IPS DF 4.7 (cell line): ENCODE measurements at regions not wholly inside any gene's neighbourhood (a gene's known extent, or its start where the extent isn't known, plus 50 kb on each side); places are given as distances from the start of the nearest gene placed in this dataset.

ENCODE experiments used
- DNase-seq: peaks from one replicate; pipeline ENCODE4 v3.0.0-alpha.2; 2013; ENCODE audit warnings: low spot score; ENCODE audit errors: extremely low read depth

DNA sequence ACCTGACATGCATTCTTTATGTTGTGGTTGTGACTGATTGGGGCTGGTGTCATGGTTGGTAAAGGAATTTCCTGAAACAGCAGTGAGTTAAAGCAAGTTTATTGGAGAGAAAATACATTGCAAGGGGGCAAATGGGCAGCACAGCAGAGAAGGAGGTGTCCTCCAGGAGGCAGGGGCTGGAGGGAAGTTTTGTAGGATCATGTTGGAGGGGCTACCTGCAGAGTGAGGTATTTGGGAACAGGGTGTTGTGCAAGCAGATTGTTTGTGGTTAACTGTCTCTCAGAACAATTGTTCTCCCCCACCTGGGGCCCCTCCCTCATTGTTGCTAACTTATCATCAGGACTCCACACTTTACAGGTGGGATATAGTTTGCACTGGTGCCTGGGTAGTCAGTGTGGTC, 196.0 kb downstream of the NSUN3 start:
- no peak for DNase-seq

GRCh38 chr3:94259291-94259690, 196.4 kb downstream of the NSUN3 start:
- DNase-seq = no peak

- DNase-seq = no peak
Observed at GRCh38 chr3:94269763-94270162, 206.9 kb downstream of the NSUN3 start.

GRCh38 chr3:94272016-94272415, 209.2 kb downstream of the NSUN3 start:
- no peak for DNase-seq

DNA sequence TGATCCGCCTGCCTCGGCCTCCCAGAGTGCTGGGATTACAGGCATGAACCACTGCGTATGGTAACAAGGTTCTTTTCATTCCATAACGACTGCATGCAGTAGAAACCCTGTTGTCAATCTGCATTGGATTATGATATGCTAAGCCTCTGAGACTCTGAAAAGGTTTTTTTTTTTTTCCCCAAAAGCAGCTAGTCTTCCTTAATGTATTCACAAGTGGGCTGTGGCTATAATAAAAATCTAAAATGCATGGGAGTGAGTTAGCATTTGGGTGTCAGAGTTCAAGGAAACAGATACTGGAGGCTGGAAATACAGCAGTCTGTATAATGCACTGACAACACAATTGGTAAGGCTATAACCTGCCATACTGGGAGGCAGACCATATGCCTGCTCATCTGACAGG, 218.1 kb downstream of the NSUN3 start:
- DNase-seq = no peak

- no peak for DNase-seq
Observed at GRCh38 chr3:94285872-94286271, 223.0 kb downstream of the NSUN3 start.

DNA sequence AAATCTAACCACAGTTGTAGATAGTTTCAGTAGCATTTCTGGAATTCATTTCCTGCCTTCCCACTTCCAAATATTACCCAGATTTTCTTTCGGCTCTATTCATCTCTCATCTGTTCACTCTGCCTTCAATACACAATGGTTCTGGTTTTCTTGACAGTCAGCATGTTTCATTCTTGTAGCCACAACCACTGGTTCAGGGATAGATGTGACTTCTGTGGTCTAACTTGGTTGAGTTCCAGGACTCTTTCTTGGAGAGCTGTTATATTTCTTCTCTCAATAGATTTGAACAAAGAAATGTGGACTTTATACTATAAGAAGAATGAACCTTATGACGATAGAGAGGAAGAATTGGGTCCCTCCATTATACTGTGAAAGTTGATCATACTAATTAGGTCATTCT, 228.8 kb downstream of the NSUN3 start:
- DNase-seq = no peak

DNA sequence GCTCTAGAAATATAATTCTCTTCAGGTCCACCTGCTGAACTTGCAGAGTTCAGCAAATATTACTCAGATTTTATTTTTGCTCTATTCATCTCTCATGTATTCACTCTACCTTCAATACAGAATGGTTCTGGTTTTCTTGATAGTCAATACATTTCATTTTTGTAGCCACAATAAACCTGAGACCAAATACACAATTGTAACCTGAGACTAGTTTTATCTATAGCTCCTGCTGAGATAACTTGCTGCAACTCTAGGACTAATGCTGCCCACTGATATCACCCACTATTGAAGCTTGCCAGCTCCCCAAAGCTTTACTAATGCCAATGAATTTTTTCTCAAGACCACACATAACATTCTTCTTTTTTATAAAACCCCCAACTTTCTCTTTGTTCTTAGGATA, 229.3 kb downstream of the NSUN3 start:
- no peak for DNase-seq

DNA sequence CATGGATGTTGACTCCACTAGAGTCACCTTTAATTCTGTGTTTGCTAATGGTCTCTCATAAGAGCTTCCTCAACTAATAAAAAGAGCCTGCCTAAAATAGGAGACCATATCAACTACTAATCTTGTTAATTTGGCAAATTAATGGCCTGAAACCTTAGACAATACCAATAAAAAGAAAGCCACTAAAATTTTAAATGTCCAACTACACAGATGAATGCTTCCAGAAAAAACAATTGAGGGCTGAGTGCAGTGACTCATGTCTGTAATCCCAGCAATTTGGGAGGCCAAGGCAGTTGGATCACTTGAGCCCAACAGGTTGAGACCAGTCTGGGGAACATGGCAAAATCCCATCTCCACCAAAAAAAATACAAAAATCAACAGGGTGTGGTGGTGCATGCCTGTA, 230.9 kb downstream of the NSUN3 start:
- DNase-seq = no peak

GRCh38 chr3:94294806-94295205, 231.9 kb downstream of the NSUN3 start:
- no peak for DNase-seq

GRCh38 chr3:94299716-94300115, 236.9 kb downstream of the NSUN3 start:
- no peak for DNase-seq

- no peak for DNase-seq
Observed at GRCh38 chr3:94301366-94301765, 238.5 kb downstream of the NSUN3 start.

- no peak for DNase-seq
Observed at GRCh38 chr3:94303266-94303665, 240.4 kb downstream of the NSUN3 start.

GRCh38 chr3:94303897-94304296, 241.0 kb downstream of the NSUN3 start:
- DNase-seq = no peak

DNA sequence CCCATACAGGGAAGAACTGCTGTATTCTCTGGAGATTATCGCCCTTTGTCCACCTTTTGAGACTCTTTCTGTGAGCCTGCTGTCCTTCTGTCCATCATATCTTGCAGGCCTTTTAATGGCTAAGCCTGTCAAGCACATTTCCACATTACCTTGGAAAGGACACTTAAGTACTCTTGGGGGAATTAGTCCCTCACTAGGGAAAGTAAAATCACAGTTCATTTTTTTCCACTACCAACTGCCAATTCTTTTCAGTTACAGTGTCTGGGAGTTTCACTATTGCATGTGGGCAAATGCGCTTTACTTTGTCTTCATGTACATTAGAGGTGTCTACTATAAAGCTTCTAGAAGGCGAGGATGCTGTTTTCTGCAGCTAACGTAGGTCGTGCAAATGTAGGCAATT, 242.1 kb downstream of the NSUN3 start:
- DNase-seq = no peak

GRCh38 chr3:94305835-94306611, 243.2 kb downstream of the NSUN3 start:
- no peak for DNase-seq

GRCh38 chr3:94307588-94307987, 244.7 kb downstream of the NSUN3 start:
- DNase-seq = no peak

DNA sequence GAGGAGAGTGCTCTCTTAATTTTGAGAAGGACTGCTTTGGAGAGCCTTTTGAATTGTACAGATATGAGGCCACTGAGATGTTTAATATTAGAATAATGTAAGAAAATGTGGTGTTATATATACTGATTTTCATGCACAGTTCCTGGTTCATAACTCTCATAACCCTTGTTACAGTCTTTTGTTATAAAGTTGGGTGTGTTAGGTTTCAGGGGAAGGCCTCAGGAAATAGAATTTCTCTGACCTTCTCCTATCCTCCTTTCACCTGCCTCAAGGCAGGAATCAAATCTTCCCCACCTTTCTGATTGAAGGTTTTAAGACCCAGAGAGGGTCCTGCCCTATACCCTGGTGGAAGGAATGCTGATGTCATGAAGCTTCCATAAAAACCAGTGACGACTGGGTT, 245.9 kb downstream of the NSUN3 start:
- no peak for DNase-seq

DNA sequence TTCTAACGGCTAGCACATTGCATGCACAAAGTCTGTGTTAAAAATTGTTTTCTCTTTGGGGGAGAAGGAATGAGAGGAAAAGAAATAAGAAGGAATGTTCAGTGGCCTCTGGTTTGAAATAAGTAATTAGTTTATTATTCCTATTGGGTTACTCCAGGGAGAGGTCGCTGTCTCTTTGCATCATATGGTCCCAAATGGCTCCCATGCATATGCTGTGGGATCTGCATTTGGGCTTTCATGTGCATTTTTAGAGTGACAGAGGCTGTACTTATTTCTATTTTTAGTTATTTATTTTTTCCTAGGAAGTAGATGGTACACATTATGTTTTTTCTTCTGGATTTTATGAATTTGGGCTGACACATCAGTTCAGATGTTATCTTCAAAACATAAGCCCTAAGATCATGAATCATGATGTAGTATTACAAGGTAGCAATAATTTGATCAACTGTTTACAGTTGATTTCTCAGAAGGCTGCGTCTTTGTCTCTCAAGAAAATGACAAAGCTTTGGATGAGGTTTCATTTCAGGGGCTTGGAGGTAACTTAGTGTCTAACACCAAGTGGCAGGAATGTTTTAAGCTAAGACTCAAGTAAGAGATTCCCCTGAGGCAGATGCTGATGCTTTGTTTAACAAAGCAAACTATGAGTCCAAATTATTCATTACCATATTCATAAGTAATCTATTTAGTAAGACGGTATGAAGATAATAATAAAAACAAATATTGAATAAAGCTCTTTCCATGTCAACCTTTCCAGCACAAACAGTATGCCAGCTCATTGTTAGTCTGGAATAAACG, 247.7 kb downstream of the NSUN3 start:
- no peak for DNase-seq

- DNase-seq = no peak
Observed at GRCh38 chr3:94311651-94312050, 248.8 kb downstream of the NSUN3 start.

DNA sequence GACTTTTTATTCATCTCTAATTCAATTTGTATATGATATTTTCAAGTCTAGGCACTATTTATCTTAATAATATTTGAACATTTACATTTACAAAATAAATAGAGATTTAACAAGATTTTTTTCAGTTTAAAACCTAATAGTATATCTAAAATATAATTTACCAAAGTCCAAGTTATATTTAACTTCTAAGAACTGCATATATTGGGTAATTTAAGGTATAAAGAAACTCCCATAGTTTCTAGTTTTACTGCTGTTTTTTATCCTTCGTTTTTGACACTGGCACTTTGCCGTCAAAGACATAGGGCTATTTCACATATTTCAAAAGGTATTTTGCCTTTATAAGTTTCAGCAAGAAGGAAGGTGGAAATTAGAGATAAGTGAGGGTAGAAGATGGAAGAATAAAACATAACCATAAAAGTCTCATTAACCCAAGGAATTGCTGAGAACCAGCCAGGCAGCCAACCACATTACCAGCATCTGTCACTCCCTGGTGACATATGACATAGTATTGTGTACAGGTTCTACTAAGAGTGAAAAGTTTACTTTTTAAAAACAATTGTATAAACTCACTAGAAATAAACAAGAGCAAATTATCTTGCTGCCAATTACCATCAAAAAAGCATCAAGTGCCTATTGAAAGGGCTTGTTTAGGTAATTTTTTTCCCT, 251.5 kb downstream of the NSUN3 start:
- DNase-seq = no peak

GRCh38 chr3:94317017-94317416, 254.2 kb downstream of the NSUN3 start:
- no peak for DNase-seq
